GM12872 (cell line): ENCODE measurements at regions not wholly inside any gene's neighbourhood (a gene's known extent, or its start where the extent isn't known, plus 50 kb on each side); places are given as distances from the start of the nearest gene placed in this dataset.

ENCODE experiments used
- CTCF ChIP-seq: IDR thresholded peaks from 3 replicates; pipeline ENCODE4 v1.5.1; 2011; ENCODE audit warnings: low read depth, mild to moderate bottlenecking, low read length, moderate library complexity; ENCODE audit not compliant: insufficient read depth

DNA sequence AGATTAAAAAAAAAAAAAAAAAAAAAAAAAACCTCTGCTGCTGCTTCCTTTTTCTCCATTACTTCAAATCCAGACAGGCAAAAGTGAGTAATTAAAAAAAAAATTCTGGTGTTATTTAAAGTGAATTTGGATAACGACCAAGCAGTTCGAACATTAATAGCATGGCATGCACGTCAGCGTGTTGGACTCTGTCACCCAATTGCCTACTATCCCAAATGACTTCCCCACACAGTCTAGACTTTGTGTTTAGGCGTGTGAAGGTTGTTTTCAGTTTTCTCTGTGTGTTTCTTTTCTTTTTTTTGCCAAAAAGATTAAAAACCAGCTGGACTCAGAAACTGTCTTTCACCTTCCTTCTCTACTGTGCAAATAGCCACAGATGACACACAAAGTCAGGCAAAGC lies 321.4 kb downstream of the MSX2 start:
- TF ChIP-seq CTCF, result no peak

DNA sequence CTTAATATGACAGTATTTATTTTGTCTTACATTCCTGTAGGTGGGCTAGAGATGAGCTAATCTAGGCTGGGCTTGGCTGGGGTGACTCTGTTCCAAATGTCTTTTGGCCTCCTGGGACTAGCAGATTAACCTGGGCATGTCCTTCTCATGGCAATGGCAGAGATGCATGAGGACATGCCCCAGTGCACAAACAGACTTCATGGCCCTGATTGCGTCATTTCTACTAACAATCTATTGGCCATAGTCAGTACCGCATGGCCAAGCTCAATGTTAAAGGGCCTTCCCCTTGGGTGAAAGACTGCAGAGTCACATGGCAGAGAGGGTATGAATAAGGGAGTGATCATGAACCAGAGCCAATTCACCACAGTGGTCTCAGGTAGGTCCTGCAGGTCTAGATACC lies 313.4 kb downstream of the MSX2 start:
- no peak for TF ChIP-seq CTCF

- TF ChIP-seq CTCF, result no peak
Measured at GRCh38 chr5:175035882-175036533, 311.6 kb downstream of the MSX2 start.

GRCh38 chr5:175034924-175035323 lies 310.5 kb downstream of the MSX2 start:
- TF ChIP-seq CTCF, result no peak

DNA sequence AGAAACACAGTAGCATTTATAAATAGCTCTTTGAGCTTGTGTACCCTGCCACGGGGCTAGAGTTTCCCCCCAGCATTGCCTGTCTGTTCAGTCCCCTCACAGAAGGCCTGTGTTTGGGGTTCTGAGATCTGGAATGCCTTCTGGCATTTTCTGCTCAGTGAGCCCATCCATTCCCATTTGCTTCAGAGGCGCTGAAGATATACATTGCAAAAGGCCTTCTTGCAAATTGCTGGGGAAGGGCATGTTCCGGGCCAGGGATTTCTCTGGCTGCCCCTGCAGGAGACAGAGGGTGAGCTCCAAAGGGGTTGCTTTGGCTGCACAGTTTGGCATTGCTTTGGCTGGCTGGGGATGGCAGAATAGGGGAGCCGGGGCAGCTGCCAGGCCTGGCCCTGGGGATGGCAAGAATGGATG lies 308.4 kb downstream of the MSX2 start:
- TF ChIP-seq CTCF, result no peak

- TF ChIP-seq CTCF, result no peak
Measured at GRCh38 chr5:175032013-175032412, 307.6 kb downstream of the MSX2 start.

- TF ChIP-seq CTCF, result no peak
Measured at GRCh38 chr5:175027390-175027789, 303.0 kb downstream of the MSX2 start.

- TF ChIP-seq CTCF, result no peak
Measured at GRCh38 chr5:175025077-175025476, 300.7 kb downstream of the MSX2 start.
